AML-193 (cell line): ENCODE measurements at regions not wholly inside any gene's neighbourhood (a gene's known extent, or its start where the extent isn't known, plus 50 kb on each side); places are given as distances from the start of the nearest gene placed in this dataset.
"Not testable (repeated sequence)": the region's sequence is repeated elsewhere in the genome, so short reads cannot be mapped to it uniquely, and the experiment has no call there.

ENCODE experiments used
- DNase-seq, 2 experiments: peaks; one replicate each; lab custom pipeline; 2025; lab: John Stamatoyannopoulos, UW

- DNase-seq = no peak
These were observed 95.8 kb downstream of the ATXN3L start for GRCh38 chrX:13223868-13224567.

GRCh38 chrX:13220916-13221315 lies 98.9 kb downstream of the ATXN3L start:
- DNase-seq = no peak

GRCh38 chrX:13219991-13220764 lies 99.7 kb downstream of the ATXN3L start:
- DNase-seq = no peak

GRCh38 chrX:13218758-13219157 lies 101.1 kb downstream of the ATXN3L start:
- DNase-seq = no peak

- DNase-seq = no peak
These were observed 103.7 kb downstream of the ATXN3L start for GRCh38 chrX:13216139-13216538.

GRCh38 chrX:13215729-13216128 lies 104.1 kb downstream of the ATXN3L start:
- no peak for DNase-seq

GRCh38 chrX:13212191-13212651 lies 107.6 kb downstream of the ATXN3L start:
- DNase-seq = no peak

- not testable (repeated sequence) for DNase-seq
These were observed 109.7 kb downstream of the ATXN3L start for GRCh38 chrX:13210142-13210541.

GRCh38 chrX:13209704-13210103 lies 110.1 kb downstream of the ATXN3L start:
- not testable (repeated sequence) for DNase-seq

- no peak for DNase-seq
These were observed 111.4 kb downstream of the ATXN3L start for GRCh38 chrX:13208281-13208935.

GRCh38 chrX:13203271-13203670 lies 116.6 kb downstream of the ATXN3L start:
- no peak for DNase-seq

GRCh38 chrX:13201605-13202219 lies 118.1 kb downstream of the ATXN3L start:
- no peak for DNase-seq

- no peak for DNase-seq
These were observed 119.5 kb downstream of the ATXN3L start for GRCh38 chrX:13200398-13200797.

GRCh38 chrX:13198762-13199064 lies 121.1 kb downstream of the ATXN3L start:
- no peak for DNase-seq

GRCh38 chrX:13198056-13198761 lies 121.6 kb downstream of the ATXN3L start:
- no peak for DNase-seq

GRCh38 chrX:13196782-13197181 lies 123.1 kb downstream of the ATXN3L start:
- DNase-seq = no peak

- DNase-seq = no peak
These were observed 124.5 kb downstream of the ATXN3L start for GRCh38 chrX:13195340-13195739.

- DNase-seq = no peak
These were observed 125.4 kb downstream of the ATXN3L start for GRCh38 chrX:13194291-13195103.

- no peak for DNase-seq
These were observed 129.8 kb downstream of the ATXN3L start for GRCh38 chrX:13190051-13190450.

GRCh38 chrX:13189380-13189779 lies 130.5 kb downstream of the ATXN3L start:
- no peak for DNase-seq

GRCh38 chrX:13188731-13189309 lies 131.0 kb downstream of the ATXN3L start:
- no peak for DNase-seq
